SK-N-SH treated with all-trans-retinoic acid at 6 μM for 48 hours (cell line): ENCODE measurements at regions not wholly inside any gene's neighbourhood (a gene's known extent, or its start where the extent isn't known, plus 50 kb on each side); places are given as distances from the start of the nearest gene placed in this dataset.

Experiments used
- ATAC-seq: fragments of 200-7000 bp; cut with Tn5 transposase; 3 replicates; pipeline ENCODE4 v1.9.1; 2020; ENCODE audit warnings: mild to moderate bottlenecking, moderate library complexity
- ARNTL ChIP-seq: fragments of 450-650 bp; formaldehyde crosslinking; IDR thresholded peaks from 2 replicates; pipeline ENCODE4 v1.5.0; 2020; ENCODE audit warnings: low read depth, mild to moderate bottlenecking, moderate library complexity, borderline replicate concordance
- BACH2 ChIP-seq: fragments of 250-450 bp; sonication (Bioruptor Pico); IDR thresholded peaks from 2 replicates; pipeline ENCODE4 v1.9.0; 2021; ENCODE audit warnings: mild to moderate bottlenecking, borderline replicate concordance
- CREB5 ChIP-seq: fragments of 250-450 bp; sonication (Bioruptor Pico); IDR thresholded peaks from 2 replicates; pipeline ENCODE4 v1.5.1; 2020; ENCODE audit warnings: low read depth, mild to moderate bottlenecking, moderate library complexity
- CSDC2 ChIP-seq: fragments of 250-450 bp; sonication (Bioruptor Pico); IDR thresholded peaks from 2 replicates; pipeline ENCODE4 v1.5.0; 2020; ENCODE audit warnings: mild to moderate bottlenecking, moderate library complexity
- ESRRG ChIP-seq: fragments of 250-450 bp; sonication (Bioruptor Pico); IDR thresholded peaks from 2 replicates; pipeline ENCODE4 v1.6.1; 2021; ENCODE audit warnings: mild to moderate bottlenecking
- GLIS3 ChIP-seq: fragments of 250-450 bp; sonication (Bioruptor Pico); IDR thresholded peaks from 2 replicates; pipeline ENCODE4 v1.5.0; 2020; ENCODE audit warnings: mild to moderate bottlenecking, moderate library complexity
- ISL1 ChIP-seq: fragments of 250-450 bp; sonication (Bioruptor Pico); IDR thresholded peaks from 2 replicates; pipeline ENCODE4 v2.1.2; 2022; ENCODE audit warnings: mild to moderate bottlenecking, moderate library complexity
- PATZ1 ChIP-seq: fragments of 250-450 bp; sonication (Bioruptor Pico); IDR thresholded peaks from 2 replicates; pipeline ENCODE4 v1.8.0; 2020; ENCODE audit warnings: mild to moderate bottlenecking, moderate library complexity, borderline replicate concordance
- POU6F1 ChIP-seq: fragments of 250-450 bp; sonication (Bioruptor Pico); IDR thresholded peaks from 2 replicates; pipeline ENCODE4 v1.8.0; 2021; ENCODE audit warnings: low read depth, mild to moderate bottlenecking, moderate library complexity, borderline replicate concordance
- PPARA ChIP-seq: fragments of 250-450 bp; sonication (Bioruptor Pico); IDR thresholded peaks from 2 replicates; pipeline ENCODE4 v1.5.0; 2020; ENCODE audit warnings: mild to moderate bottlenecking, borderline replicate concordance
- RARB ChIP-seq: fragments of 250-450 bp; sonication (Bioruptor Pico); IDR thresholded peaks from 2 replicates; pipeline ENCODE4 v1.8.0; 2021; ENCODE audit warnings: mild to moderate bottlenecking, moderate library complexity
- SNAI2 ChIP-seq: fragments of 250-450 bp; sonication (Bioruptor Pico); IDR thresholded peaks from 2 replicates; pipeline ENCODE4 v1.5.0; 2020; ENCODE audit warnings: mild to moderate bottlenecking, moderate library complexity
- TCF4 ChIP-seq: fragments of 250-450 bp; sonication (Bioruptor Pico); IDR thresholded peaks from 2 replicates; pipeline ENCODE4 v1.8.0; 2021; ENCODE audit warnings: mild to moderate bottlenecking, moderate library complexity, borderline replicate concordance
- TOX ChIP-seq: fragments of 250-450 bp; sonication (Bioruptor Pico); IDR thresholded peaks from 2 replicates; pipeline ENCODE4 v1.8.0; 2021; ENCODE audit warnings: mild to moderate bottlenecking, moderate library complexity, borderline replicate concordance
- ZC3H10 ChIP-seq: fragments of 250-450 bp; sonication (Bioruptor Pico); IDR thresholded peaks from 2 replicates; pipeline ENCODE4 v1.5.1; 2021; ENCODE audit warnings: mild to moderate bottlenecking, moderate library complexity
- ZFP3 ChIP-seq: fragments of 250-450 bp; sonication (Bioruptor Pico); IDR thresholded peaks from 2 replicates; pipeline ENCODE4 v1.5.0; 2020; ENCODE audit warnings: mild to moderate bottlenecking, moderate library complexity
- ZFP30 ChIP-seq: fragments of 450-650 bp; formaldehyde crosslinking; IDR thresholded peaks from 2 replicates; pipeline ENCODE4 v1.5.0; 2022; ENCODE audit warnings: mild to moderate bottlenecking, moderate library complexity
- ZNF70 ChIP-seq: fragments of 450-650 bp; formaldehyde crosslinking; IDR thresholded peaks from 2 replicates; pipeline ENCODE4 v1.5.0; 2020; ENCODE audit warnings: mild to moderate bottlenecking, moderate library complexity
- ZNF8 ChIP-seq: fragments of 450-650 bp; formaldehyde crosslinking; IDR thresholded peaks from 2 replicates; pipeline ENCODE4 v1.5.0; 2020; ENCODE audit warnings: mild to moderate bottlenecking, moderate library complexity
- TF ChIP-seq, protein P1 (sequence below): fragments of 250-450 bp; sonication (Bioruptor Pico); IDR thresholded peaks from 2 replicates; pipeline ENCODE4 v1.5.0; 2020; ENCODE audit warnings: mild to moderate bottlenecking, moderate library complexity
- TF ChIP-seq, protein P2 (sequence below): fragments of 250-450 bp; sonication (Bioruptor Pico); IDR thresholded peaks from 2 replicates; pipeline ENCODE4 v1.5.1; 2021; ENCODE audit warnings: mild to moderate bottlenecking, moderate library complexity

- TF ChIP-seq ZNF70 (CRISPR knock-in tag): no peak
- no peak for TF ChIP-seq TCF4 (CRISPR knock-in tag)
- TF ChIP-seq RARB: no peak
- TF ChIP-seq ESRRG (CRISPR knock-in tag): no peak
- TF ChIP-seq ARNTL (CRISPR knock-in tag): no peak
- no peak for TF ChIP-seq GLIS3 (CRISPR knock-in tag)
- no peak for TF ChIP-seq CREB5
- no peak for TF ChIP-seq PPARA (CRISPR knock-in tag)
- TF ChIP-seq ZNF8 (CRISPR knock-in tag): no peak
- no peak for TF ChIP-seq ISL1 (CRISPR knock-in tag)
- TF ChIP-seq CSDC2 (CRISPR knock-in tag): no peak
- TF ChIP-seq, protein P1, sequence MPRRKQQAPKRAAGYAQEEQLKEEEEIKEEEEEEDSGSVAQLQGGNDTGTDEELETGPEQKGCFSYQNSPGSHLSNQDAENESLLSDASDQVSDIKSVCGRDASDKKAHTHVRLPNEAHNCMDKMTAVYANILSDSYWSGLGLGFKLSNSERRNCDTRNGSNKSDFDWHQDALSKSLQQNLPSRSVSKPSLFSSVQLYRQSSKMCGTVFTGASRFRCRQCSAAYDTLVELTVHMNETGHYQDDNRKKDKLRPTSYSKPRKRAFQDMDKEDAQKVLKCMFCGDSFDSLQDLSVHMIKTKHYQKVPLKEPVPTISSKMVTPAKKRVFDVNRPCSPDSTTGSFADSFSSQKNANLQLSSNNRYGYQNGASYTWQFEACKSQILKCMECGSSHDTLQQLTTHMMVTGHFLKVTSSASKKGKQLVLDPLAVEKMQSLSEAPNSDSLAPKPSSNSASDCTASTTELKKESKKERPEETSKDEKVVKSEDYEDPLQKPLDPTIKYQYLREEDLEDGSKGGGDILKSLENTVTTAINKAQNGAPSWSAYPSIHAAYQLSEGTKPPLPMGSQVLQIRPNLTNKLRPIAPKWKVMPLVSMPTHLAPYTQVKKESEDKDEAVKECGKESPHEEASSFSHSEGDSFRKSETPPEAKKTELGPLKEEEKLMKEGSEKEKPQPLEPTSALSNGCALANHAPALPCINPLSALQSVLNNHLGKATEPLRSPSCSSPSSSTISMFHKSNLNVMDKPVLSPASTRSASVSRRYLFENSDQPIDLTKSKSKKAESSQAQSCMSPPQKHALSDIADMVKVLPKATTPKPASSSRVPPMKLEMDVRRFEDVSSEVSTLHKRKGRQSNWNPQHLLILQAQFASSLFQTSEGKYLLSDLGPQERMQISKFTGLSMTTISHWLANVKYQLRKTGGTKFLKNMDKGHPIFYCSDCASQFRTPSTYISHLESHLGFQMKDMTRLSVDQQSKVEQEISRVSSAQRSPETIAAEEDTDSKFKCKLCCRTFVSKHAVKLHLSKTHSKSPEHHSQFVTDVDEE: no peak
- no peak for TF ChIP-seq TOX (CRISPR knock-in tag)
- TF ChIP-seq POU6F1: no peak
- TF ChIP-seq ZFP3 (CRISPR knock-in tag): no peak
- ATAC-seq: no peak
These were observed 104.7 kb upstream of the SSBP2 start for GRCh38 chr5:81855591-81855990.

DNA sequence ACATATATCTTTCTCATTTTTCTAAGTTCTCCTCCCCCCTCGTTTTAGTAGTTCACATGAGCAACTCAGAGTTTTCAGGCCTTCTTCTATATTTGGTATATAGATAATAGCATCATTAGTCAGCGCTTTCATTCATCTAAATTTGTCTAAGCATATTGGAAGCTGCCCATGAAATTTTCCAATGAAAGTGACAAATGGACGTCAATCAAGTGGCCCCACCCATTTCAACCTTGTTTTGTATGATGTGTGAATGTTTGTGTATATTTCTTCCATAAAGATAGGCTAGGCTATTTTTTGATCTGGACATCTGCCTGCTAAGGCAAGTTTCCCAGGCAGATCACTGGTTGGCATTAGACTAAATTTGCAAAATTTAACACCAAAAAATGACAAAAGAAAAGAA, 104.0 kb upstream of the SSBP2 start:
- no peak for TF ChIP-seq ZNF70 (CRISPR knock-in tag)
- no peak for TF ChIP-seq ZFP3 (CRISPR knock-in tag)

GRCh38 chr5:81854485-81854884, 103.6 kb upstream of the SSBP2 start:
- TF ChIP-seq ISL1 (CRISPR knock-in tag): no peak
- no peak for TF ChIP-seq BACH2 (CRISPR knock-in tag)
- no peak for TF ChIP-seq TCF4 (CRISPR knock-in tag)
- TF ChIP-seq, protein P2, sequence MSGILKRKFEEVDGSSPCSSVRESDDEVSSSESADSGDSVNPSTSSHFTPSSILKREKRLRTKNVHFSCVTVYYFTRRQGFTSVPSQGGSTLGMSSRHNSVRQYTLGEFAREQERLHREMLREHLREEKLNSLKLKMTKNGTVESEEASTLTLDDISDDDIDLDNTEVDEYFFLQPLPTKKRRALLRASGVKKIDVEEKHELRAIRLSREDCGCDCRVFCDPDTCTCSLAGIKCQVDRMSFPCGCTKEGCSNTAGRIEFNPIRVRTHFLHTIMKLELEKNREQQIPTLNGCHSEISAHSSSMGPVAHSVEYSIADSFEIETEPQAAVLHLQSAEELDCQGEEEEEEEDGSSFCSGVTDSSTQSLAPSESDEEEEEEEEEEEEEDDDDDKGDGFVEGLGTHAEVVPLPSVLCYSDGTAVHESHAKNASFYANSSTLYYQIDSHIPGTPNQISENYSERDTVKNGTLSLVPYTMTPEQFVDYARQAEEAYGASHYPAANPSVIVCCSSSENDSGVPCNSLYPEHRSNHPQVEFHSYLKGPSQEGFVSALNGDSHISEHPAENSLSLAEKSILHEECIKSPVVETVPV (CRISPR knock-in tag): no peak
- TF ChIP-seq ZC3H10: no peak
- TF ChIP-seq ZFP30 (CRISPR knock-in tag): no peak
- TF ChIP-seq PATZ1: no peak

More for the DNA sequence above, 104.0 kb upstream of the SSBP2 start:
- no peak for ATAC-seq

GRCh38 chr5:81853030-81853357, 102.1 kb upstream of the SSBP2 start:
- ATAC-seq: no peak
- no peak for TF ChIP-seq CSDC2 (CRISPR knock-in tag)
- no peak for TF ChIP-seq ZC3H10
- TF ChIP-seq ZFP3 (CRISPR knock-in tag): no peak
- TF ChIP-seq BACH2 (CRISPR knock-in tag): no peak
- no peak for TF ChIP-seq PATZ1
- TF ChIP-seq SNAI2 (CRISPR knock-in tag): no peak
- TF ChIP-seq TOX (CRISPR knock-in tag): no peak

More at GRCh38 chr5:81854485-81854884, 103.6 kb upstream of the SSBP2 start:
- ATAC-seq: no peak
